GM12864 (cell line): ENCODE measurements at regions not wholly inside any gene's neighbourhood (a gene's known extent, or its start where the extent isn't known, plus 50 kb on each side); places are given as distances from the start of the nearest gene placed in this dataset.

ENCODE experiments used
- DNase-seq: peaks from one replicate; pipeline ENCODE4 v3.0.0-alpha.2; 2011; ENCODE audit warnings: low read depth
- H3K4me3 ChIP-seq: 2 replicates; pipeline ENCODE4 v1.5.1; 2011; ENCODE audit warnings: mild to moderate bottlenecking, low read depth, low read length, control low read depth
- TF ChIP-seq, protein P1 (sequence below): IDR thresholded peaks from 2 replicates; pipeline ENCODE4 v1.5.1; 2011; ENCODE audit warnings: low read depth, mild to moderate bottlenecking, moderate library complexity, low read length, control low read depth, inconsistent platforms; ENCODE audit errors: missing control alignments

DNA sequence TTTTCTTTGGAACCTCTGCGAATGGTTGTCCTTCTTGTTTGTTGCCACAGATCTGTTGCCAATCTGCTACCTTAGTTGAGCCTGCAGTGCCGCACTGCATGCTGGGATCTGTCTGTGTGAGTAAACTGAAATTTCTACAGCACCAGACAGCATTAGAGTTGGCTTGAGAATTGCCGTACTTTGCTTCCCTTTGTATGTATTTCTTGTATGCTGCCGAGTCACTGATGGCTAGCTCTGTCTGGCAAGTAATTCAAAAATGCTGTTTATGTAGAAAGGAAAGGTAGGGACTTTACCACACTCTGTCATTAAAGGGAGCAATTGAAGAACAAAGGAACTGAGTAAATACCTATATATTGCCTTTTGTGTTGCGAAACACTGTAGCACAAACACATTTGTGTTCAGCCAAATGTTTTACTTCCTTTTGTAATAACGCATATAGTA is 857.4 kb downstream of the USP25 start:
- no peak overlapping the region for H3K4me3 ChIP-seq
- TF ChIP-seq, protein P1, sequence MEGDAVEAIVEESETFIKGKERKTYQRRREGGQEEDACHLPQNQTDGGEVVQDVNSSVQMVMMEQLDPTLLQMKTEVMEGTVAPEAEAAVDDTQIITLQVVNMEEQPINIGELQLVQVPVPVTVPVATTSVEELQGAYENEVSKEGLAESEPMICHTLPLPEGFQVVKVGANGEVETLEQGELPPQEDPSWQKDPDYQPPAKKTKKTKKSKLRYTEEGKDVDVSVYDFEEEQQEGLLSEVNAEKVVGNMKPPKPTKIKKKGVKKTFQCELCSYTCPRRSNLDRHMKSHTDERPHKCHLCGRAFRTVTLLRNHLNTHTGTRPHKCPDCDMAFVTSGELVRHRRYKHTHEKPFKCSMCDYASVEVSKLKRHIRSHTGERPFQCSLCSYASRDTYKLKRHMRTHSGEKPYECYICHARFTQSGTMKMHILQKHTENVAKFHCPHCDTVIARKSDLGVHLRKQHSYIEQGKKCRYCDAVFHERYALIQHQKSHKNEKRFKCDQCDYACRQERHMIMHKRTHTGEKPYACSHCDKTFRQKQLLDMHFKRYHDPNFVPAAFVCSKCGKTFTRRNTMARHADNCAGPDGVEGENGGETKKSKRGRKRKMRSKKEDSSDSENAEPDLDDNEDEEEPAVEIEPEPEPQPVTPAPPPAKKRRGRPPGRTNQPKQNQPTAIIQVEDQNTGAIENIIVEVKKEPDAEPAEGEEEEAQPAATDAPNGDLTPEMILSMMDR, result no peak

DNA sequence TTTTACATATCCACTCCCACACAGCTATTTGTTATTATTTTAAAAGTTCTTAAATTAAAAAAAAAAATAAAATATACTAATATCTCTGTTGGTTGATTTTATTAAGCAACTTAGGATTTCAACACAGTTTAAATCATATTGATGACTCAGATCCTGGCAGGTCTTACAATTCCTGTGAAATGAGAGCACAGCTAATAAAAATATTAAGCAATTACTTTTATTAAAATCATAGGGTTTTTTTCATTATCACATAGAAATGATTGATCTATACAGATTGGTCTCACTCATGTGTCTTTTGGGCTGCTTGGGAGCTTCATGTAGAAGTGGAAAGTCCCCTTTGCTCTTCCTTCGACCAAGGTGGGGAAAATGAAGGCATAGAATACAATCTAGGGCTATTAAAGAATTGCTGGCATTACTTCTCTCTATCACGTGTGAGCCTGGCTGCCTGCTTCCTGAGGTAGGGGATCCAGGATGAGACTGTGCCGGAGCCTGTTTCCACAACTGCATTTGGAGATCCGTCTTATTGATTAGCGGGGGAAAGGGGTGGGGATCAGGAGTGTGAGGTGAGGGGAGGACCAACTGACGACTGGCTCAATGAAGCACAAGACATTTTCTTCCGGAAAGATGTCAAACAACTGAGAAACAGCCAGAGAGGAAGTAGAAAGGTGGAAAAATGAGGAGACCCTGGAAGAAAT is 858.0 kb downstream of the USP25 start:
- DNase-seq, result no peak
- no peak overlapping the region for H3K4me3 ChIP-seq

More for the DNA sequence above, 857.4 kb downstream of the USP25 start:
- no peak for DNase-seq

DNA sequence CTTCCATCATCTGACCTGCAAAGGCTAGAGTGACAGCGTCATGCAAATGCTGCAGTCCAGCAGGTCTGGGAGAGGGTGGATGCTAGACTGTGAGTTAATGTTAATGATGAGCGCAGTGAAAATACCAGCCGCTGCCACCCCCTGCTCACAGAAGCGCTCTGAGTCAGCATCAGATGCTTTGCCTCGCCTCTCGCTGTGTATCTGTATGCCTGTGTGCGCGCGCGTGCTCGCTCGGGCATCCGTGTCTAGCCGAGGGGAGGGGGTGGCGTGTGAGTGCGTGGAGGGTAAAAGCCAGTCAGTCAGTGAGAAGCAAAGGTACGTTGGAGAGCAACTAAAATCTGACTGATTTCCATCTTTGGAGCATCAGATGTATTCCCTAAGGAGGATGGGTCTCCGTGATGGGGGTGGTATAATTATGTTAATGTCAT is 858.7 kb downstream of the USP25 start:
- TF ChIP-seq, protein P1, result no peak
- DNase-seq, result no peak
- H3K4me3 ChIP-seq, result no peak overlapping the region

More for the DNA sequence above, 858.0 kb downstream of the USP25 start:
- TF ChIP-seq, protein P1, result no peak

DNA sequence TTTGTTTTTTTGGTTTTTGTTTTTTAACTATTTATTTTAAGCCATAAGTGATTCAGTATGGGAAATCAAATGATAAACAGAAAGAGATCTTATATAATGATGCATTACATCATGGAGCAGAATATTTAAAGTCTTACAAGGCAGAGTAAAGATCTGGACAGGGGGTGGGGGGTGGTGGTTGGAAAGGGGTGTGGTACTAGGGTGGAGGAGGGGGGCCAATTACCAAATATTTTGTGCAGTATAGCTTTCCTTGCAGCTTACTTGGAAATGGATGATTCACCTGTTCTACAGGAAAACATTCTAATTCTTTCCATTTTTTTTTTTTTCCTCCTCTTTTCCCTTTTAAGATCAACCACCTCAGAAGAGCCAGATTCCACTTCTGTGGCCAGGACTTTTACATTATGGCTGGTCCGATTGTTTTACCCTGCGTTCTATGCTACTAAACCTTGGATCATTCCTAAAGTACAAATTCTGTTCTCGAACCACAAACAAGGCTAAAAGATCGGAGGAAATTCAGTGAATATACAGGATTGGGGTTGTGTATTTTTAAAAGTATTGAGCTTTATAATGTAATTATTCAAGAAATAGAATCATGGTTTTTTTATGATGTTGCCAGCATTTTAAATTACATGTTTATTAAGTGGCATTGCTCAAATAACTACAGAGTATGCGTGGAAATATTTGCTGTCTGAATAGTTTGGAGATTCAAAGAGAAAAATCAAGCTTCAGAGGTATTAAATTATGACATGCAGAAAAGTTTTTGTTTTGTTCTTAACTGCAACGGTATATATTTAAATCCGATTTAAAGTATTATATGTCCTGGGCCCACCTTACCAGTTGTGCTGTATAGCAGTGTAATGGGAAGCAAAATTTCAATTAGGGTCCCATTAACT is 859.5 kb downstream of the USP25 start:
- H3K4me3 ChIP-seq, result no peak overlapping the region
- DNase-seq, result no peak
- TF ChIP-seq, protein P1, result no peak

DNA sequence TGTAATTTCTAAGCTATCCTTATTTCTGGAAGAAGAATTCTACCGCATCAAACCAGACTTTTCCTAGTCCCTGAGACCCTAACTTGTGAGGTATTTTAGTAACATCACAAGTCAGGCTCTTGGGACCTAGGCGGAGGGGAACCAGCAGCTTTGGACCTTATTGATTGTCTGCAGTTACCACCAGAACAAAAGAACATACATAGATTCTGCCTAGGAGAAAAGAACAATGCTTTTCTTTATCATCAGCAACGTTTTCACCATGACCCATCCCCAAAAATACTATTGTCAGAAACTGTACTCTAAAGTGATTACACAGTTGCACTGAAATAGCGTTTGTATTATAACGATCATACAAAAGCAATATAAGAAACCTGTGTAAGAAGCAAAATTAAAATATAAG is 860.4 kb downstream of the USP25 start:
- no peak for DNase-seq
- H3K4me3 ChIP-seq, result no peak overlapping the region
- TF ChIP-seq, protein P1, result no peak

DNA sequence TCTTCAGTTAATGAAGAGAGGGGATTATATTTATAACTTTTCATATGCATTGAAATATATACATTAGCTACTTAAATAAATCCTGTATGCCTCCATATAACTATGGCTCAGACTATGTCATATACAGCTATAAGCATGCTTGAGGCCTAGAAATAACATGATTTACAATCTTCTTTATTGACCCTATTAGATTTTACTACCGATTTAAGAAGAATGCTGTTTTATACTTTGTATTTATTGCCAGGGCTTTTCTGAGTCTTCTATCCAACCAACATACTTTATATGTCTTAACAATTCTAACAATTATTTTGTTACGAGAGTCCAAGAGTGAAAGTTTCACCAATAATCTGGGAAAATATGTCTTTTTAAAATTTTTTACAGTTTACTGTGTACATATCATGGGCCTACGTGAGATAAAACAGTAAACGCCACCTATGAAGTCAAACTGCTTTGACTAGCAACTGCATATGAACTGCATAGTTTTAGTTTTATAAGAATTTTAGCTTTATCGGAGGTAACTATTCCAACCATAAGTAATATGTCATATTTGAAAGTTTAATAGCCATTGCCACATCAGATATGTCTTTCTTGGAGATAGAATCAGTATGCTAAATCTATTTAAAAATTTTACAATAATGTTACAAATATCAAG is 861.0 kb downstream of the USP25 start:
- TF ChIP-seq, protein P1, result no peak
- DNase-seq, result no peak
- H3K4me3 ChIP-seq, result no peak overlapping the region
